B cell (primary cell): ENCODE measurements at regions not wholly inside any gene's neighbourhood (a gene's known extent, or its start where the extent isn't known, plus 50 kb on each side); places are given as distances from the start of the nearest gene placed in this dataset.

Experiments
- CTCF ChIP-seq: fragments of 200-600 bp; IDR thresholded peaks from one replicate; pipeline ENCODE4 v1.8.0; 2022; ENCODE audit warnings: antibody characterized with exemption, mild to moderate bottlenecking
- EZH2 ChIP-seq: IDR thresholded peaks from 2 replicates; pipeline ENCODE4 v1.6.1; 2012; ENCODE audit warnings: borderline replicate concordance, low read depth, mild to moderate bottlenecking, moderate library complexity, low read length; ENCODE audit not compliant: insufficient read depth, poor library complexity, severe bottlenecking

- no peak for TF ChIP-seq CTCF
- no peak for TF ChIP-seq EZH2
These were observed 2775.0 kb downstream of the PCDH9 start for GRCh38 chr13:64455124-64455523.
